ENCODE measurements at regions not wholly inside any gene's neighbourhood (a gene's known extent, or its start where the extent isn't known, plus 50 kb on each side); places are given as distances from the start of the nearest gene placed in this dataset.

GRCh38 chr7:120054376-120055100 is 218.4 kb upstream of the KCND2 start:
- TF ChIP-seq ZBTB33 (IDR thresholded peaks at IDR 0.05) (no peak), CTCF (IDR thresholded peaks at IDR 0.05; ENCODE audit: low read depth, low read length, missing input control) (no peak)

All from liver (tissue), 2 donors.